HAP-1 (cell line): ENCODE measurements at regions not wholly inside any gene's neighbourhood (a gene's known extent, or its start where the extent isn't known, plus 50 kb on each side); places are given as distances from the start of the nearest gene placed in this dataset.

Experiments used
- DNase-seq, 2 experiments: peaks; one replicate each; pipeline ENCODE4 v3.0.0-alpha.2; 2016 to 2020; ENCODE audit warnings: low spot score in 2 of 2
- H3K27me3 ChIP-seq: fragments of 250-450 bp; sonication (Bioruptor Pico); 2 replicates; pipeline ENCODE4 v1.5.1; 2020; ENCODE audit warnings: low read depth, mild to moderate bottlenecking, moderate library complexity
- H3K36me3 ChIP-seq: fragments of 250-450 bp; sonication (Bioruptor Pico); replicated peaks from 2 replicates; pipeline ENCODE4 v1.5.1; 2020; ENCODE audit warnings: mild to moderate bottlenecking
- H3K4me1 ChIP-seq: fragments of 250-450 bp; sonication (Bioruptor Pico); 2 replicates; pipeline ENCODE4 v1.5.1; 2020; ENCODE audit warnings: mild to moderate bottlenecking
- H3K4me3 ChIP-seq: fragments of 250-450 bp; sonication (Bioruptor Pico); 2 replicates; pipeline ENCODE4 v1.5.1; 2020; ENCODE audit warnings: mild to moderate bottlenecking, moderate library complexity
- H3K9me3 ChIP-seq: fragments of 250-450 bp; sonication (Bioruptor Pico); 2 replicates; pipeline ENCODE4 v1.5.1; 2020; ENCODE audit warnings: mild to moderate bottlenecking, moderate library complexity
- in situ Hi-C: fragments of 300-500 bp; cut with MboI; formaldehyde crosslinking; loops from 3 replicates; pipeline ENCODE4 v1.14.3; 2020; ENCODE audit warnings: low sequenced_read_pairs, inconsistent platforms, mixed read lengths

GRCh38 chr4:35461931-35462659 is 782.2 kb downstream of the ARAP2 start:
- DNase-seq: peak in 1 of 2 experiments; percentile 11
- peaks cover 8% of the 10 kb centered on the region for H3K4me1 ChIP-seq
- H3K27me3 ChIP-seq: no peaks in the 10 kb centered on the region
- H3K9me3 ChIP-seq: no peaks in the 10 kb centered on the region; the same call in 1 of the 2 replicates
- in situ Hi-C loops: no loop called here
- no peaks in the 10 kb centered on the region for H3K36me3 ChIP-seq
- H3K4me3 ChIP-seq: no peak overlapping the region

DNA sequence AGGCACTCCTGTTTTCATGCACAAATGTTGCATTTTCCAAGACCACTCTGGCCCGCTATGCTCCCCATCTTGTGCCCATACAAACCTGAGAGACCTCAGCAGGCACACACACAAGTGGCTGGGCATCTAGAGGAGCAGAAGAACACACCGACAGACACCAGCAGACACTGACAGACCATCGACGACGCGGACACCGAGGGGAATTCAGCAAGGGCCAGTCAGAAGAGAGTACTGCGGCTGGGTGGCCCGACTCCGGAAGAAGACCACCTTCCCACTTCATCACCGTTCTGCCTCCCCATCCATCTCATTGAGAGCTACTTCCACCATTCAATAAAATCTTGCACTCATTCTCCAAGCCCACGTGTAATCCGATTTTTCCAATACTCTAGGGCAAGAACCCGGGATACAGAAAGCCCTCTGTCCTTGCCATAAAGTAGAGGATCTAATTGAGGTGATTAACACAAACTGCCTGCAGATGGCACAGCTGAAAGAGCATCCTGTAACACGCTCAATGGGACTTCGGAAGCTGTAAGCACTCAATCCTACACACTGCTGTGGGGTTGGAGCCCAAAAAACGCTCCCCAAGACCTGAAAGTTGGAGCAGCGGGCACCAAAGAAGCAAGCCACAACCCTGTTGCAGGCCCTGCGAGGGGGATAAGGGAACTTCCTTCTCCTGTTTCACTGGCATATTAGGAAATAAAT is 780.9 kb downstream of the ARAP2 start:
- H3K4me3 ChIP-seq: no peak overlapping the region
- no peaks in the 10 kb centered on the region for H3K27me3 ChIP-seq
- no peaks in the 10 kb centered on the region; the same call in 1 of the 2 replicates for H3K9me3 ChIP-seq
- no peaks in the 10 kb centered on the region for H3K36me3 ChIP-seq
- no peak for DNase-seq
- peaks cover 8% of the 10 kb centered on the region for H3K4me1 ChIP-seq
- in situ Hi-C loops: no loop called here

DNA sequence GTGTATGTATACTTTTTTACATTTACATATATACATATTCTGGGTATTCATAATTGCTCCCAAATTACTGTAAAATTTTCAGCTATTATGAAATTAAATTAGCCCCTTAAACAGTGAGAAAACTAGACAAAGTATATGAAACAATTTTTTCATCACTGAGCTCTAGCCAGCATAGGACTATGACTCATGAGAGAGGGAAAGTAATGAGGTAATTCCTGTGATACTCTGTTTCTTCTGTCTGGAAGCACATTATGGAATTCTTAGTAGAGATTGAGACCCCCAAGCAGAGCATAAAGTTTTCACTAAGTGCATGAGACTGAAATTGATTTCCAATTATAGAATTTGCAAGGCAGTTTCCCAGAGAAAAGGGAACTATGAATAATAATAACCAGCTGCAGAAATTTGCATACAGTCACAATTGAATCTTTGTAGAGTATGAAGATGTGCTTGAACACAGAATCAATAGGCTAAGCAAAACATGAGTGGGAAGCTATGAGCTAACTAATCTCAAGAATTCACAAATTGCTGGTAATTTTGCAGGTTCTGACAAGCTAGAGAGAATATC is 779.3 kb downstream of the ARAP2 start:
- no peak overlapping the region for H3K4me3 ChIP-seq
- no peaks in the 10 kb centered on the region for H3K27me3 ChIP-seq
- DNase-seq: peak in 1 of 2 experiments; percentile 28
- in situ Hi-C loops: no loop called here
- peaks cover 8% of the 10 kb centered on the region for H3K4me1 ChIP-seq
- no peaks in the 10 kb centered on the region for H3K36me3 ChIP-seq
- no peaks in the 10 kb centered on the region for H3K9me3 ChIP-seq

GRCh38 chr4:35491093-35491492 is 753.2 kb downstream of the ARAP2 start:
- no peaks in the 10 kb centered on the region for H3K4me1 ChIP-seq
- in situ Hi-C loops: no loop called here
- no peaks in the 10 kb centered on the region for H3K9me3 ChIP-seq
- H3K36me3 ChIP-seq: no peaks in the 10 kb centered on the region
- no peak for DNase-seq
- no peak overlapping the region for H3K4me3 ChIP-seq
- no peaks in the 10 kb centered on the region for H3K27me3 ChIP-seq

GRCh38 chr4:35493977-35494376 is 750.3 kb downstream of the ARAP2 start:
- no peaks in the 10 kb centered on the region for H3K36me3 ChIP-seq
- in situ Hi-C loops: no loop called here
- H3K4me1 ChIP-seq: no peaks in the 10 kb centered on the region
- no peak overlapping the region for H3K4me3 ChIP-seq
- no peaks in the 10 kb centered on the region for H3K9me3 ChIP-seq
- DNase-seq: no peak
- no peaks in the 10 kb centered on the region for H3K27me3 ChIP-seq

DNA sequence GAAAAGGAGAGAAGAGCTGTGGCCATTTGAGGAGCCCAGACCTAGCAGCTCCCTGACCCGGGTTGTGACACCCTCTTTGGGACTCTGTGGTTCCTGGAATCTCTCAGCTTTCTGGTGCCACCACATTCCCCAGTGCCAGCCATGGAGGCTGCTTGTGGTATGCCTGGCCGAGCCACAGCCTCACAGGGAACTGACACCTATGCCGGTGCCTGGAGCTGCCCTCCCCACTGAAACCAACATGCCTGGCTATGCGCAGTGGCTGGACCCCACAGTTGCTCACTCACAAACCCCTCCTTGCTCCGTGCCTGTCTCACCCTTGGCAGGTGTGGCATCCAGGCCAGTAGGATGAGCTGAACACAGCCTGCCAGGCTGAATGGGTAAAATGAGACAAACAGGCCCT is 749.4 kb downstream of the ARAP2 start:
- H3K4me1 ChIP-seq: no peaks in the 10 kb centered on the region
- in situ Hi-C loops: no loop called here

DNA sequence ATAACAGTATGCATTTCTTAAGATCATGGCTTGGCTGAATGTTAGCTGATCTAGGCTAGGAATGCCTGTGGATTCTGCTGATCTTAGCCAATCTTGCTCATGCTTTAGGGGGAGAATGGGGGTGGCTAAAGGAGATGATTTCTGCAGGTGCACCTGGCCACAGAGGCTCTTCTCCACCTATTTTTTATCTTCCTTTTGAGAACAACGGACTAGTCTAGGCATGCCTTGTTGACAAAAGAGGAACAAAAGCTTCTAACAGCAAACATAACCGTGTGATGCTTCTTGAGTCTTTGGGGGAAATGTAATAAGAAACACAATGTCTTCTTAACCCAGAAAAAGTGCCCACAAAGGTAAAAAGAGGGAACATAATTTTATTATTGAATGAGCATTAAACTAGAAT is 743.5 kb downstream of the ARAP2 start:
- Histone ChIP-seq H3K4me3 (no peak overlapping the region), H3K36me3 (no peaks in the 10 kb centered on the region), H3K27me3 (no peaks in the 10 kb centered on the region), H3K9me3 (no peaks in the 10 kb centered on the region), H3K4me1 (no peaks in the 10 kb centered on the region)
- in situ Hi-C loops: no loop called here
- DNase-seq: no peak

More for the DNA sequence above, 749.4 kb downstream of the ARAP2 start:
- H3K27me3 ChIP-seq: no peaks in the 10 kb centered on the region
- no peak for DNase-seq
- no peaks in the 10 kb centered on the region for H3K36me3 ChIP-seq
- H3K4me3 ChIP-seq: no peak overlapping the region
- no peaks in the 10 kb centered on the region for H3K9me3 ChIP-seq

- in situ Hi-C loops: no loop called here
- H3K4me3 ChIP-seq: no peak overlapping the region
- DNase-seq: no peak
- no peaks in the 10 kb centered on the region for H3K36me3 ChIP-seq
- no peaks in the 10 kb centered on the region; the same call in 1 of the 2 replicates for H3K9me3 ChIP-seq
- no peaks in the 10 kb centered on the region for H3K27me3 ChIP-seq
- no peaks in the 10 kb centered on the region for H3K4me1 ChIP-seq
These were observed 740.9 kb downstream of the ARAP2 start for GRCh38 chr4:35503435-35503834.

GRCh38 chr4:35506161-35506560 is 738.2 kb downstream of the ARAP2 start:
- Histone ChIP-seq H3K4me3 (no peak overlapping the region), H3K9me3 (no peaks in the 10 kb centered on the region; the same call in 1 of the 2 replicates), H3K4me1 (no peaks in the 10 kb centered on the region), H3K36me3 (no peaks in the 10 kb centered on the region), H3K27me3 (no peaks in the 10 kb centered on the region)
- DNase-seq: no peak
- in situ Hi-C loops: no loop called here

DNA sequence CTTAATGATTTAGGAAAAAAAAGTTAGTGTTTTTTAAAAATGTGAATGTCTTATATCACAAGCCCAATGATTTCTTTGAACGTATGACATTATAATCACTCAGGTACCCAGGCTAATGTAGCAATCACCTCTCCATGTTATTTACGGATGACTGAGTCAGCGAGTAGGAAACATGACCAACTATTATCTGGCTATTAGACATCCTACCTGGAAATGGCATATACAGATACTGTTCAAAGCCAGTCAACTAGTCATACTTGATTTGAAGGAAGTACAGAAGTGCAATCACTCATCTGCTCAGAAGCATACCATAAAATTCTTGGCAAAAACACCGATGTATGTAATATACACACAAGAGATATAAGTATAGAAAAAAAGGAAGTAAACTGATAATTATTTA is 732.5 kb downstream of the ARAP2 start:
- no peak for DNase-seq

GRCh38 chr4:35516102-35516501 is 728.2 kb downstream of the ARAP2 start:
- Histone ChIP-seq H3K27me3 (no peaks in the 10 kb centered on the region), H3K9me3 (no peaks in the 10 kb centered on the region), H3K4me3 (no peak overlapping the region), H3K4me1 (no peaks in the 10 kb centered on the region), H3K36me3 (no peaks in the 10 kb centered on the region)
- DNase-seq: no peak
- in situ Hi-C loops: no loop called here

More for the DNA sequence above, 732.5 kb downstream of the ARAP2 start:
- Histone ChIP-seq H3K9me3 (no peaks in the 10 kb centered on the region), H3K4me3 (no peak overlapping the region), H3K4me1 (no peaks in the 10 kb centered on the region), H3K27me3 (no peaks in the 10 kb centered on the region), H3K36me3 (no peaks in the 10 kb centered on the region)
- in situ Hi-C loops: no loop called here

- DNase-seq: no peak
- H3K4me3 ChIP-seq: no peak overlapping the region
- in situ Hi-C loops: no loop called here
- no peaks in the 10 kb centered on the region for H3K27me3 ChIP-seq
- H3K36me3 ChIP-seq: no peaks in the 10 kb centered on the region
- H3K9me3 ChIP-seq: no peaks in the 10 kb centered on the region
- no peaks in the 10 kb centered on the region for H3K4me1 ChIP-seq
These were observed 724.3 kb downstream of the ARAP2 start for GRCh38 chr4:35520059-35520458.

DNA sequence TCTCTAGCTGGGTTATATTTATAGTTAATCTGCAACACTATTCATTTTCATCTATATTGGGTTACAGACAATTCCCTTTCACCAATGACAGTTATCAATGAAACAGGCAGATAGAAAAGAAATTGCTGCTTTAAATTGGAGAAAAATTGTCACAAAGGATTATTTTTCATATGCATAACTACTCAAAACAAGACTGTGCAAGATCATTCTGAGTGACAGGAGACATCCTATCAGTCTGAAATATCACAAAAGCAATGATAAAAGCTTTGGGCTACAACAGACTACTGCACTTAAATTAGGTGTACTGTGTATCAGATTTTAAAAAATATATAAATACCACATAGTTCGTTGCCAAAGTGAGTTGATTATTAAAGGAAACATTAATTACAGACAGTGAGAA is 722.6 kb downstream of the ARAP2 start:
- H3K4me1 ChIP-seq: no peaks in the 10 kb centered on the region
- H3K27me3 ChIP-seq: no peaks in the 10 kb centered on the region
- DNase-seq: no peak
- no peaks in the 10 kb centered on the region for H3K36me3 ChIP-seq
- in situ Hi-C loops: no loop called here
- no peaks in the 10 kb centered on the region for H3K9me3 ChIP-seq
- H3K4me3 ChIP-seq: no peak overlapping the region
